Stimulated activated CD4-positive, alpha-beta T cell treated with anti-CD3 and anti-CD28 coated beads, Interleukin-15, amount 100 ng/mL, for 48 hours (primary cell): ENCODE measurements at regions not wholly inside any gene's neighbourhood (a gene's known extent, or its start where the extent isn't known, plus 50 kb on each side); places are given as distances from the start of the nearest gene placed in this dataset.
A peak's percentile ranks its signal among the peaks of the same experiment; 100 is the strongest.
"Not testable (repeated sequence)": the region's sequence is repeated elsewhere in the genome, so short reads cannot be mapped to it uniquely, and the experiment has no call there.

ENCODE experiments used
- DNase-seq, 2 donors: peaks; one replicate each; pipeline ENCODE4 v3.0.0-alpha.2; 2020; ENCODE audit warnings: low read depth in 2 of 2

- no peak for DNase-seq
Observed at GRCh38 chr5:130955041-130955440, 210.0 kb downstream of the HINT1 start.

GRCh38 chr5:130954336-130954735 is 210.7 kb downstream of the HINT1 start:
- no peak for DNase-seq

- no peak for DNase-seq
Observed at GRCh38 chr5:130939059-130939458, 226.0 kb downstream of the HINT1 start.

GRCh38 chr5:130937046-130937445 is 228.0 kb downstream of the HINT1 start:
- DNase-seq, result no peak

- DNase-seq, result no peak
Observed at GRCh38 chr5:130923543-130924124, 241.4 kb downstream of the HINT1 start.

- no peak for DNase-seq
Observed at GRCh38 chr5:130912088-130912487, 253.0 kb downstream of the HINT1 start.

GRCh38 chr5:130908186-130908585 is 256.9 kb downstream of the HINT1 start:
- no peak for DNase-seq

GRCh38 chr5:130897537-130898195 is 267.4 kb downstream of the HINT1 start:
- DNase-seq, result not testable (repeated sequence)

- DNase-seq, result not testable (repeated sequence)
Observed at GRCh38 chr5:130897181-130897536, 267.9 kb downstream of the HINT1 start.

GRCh38 chr5:130896636-130897035 is 268.4 kb downstream of the HINT1 start:
- no peak for DNase-seq

- no peak for DNase-seq
Observed at GRCh38 chr5:130893006-130893405, 272.1 kb downstream of the HINT1 start.

- DNase-seq, result no peak
Observed at GRCh38 chr5:130890610-130891009, 274.4 kb downstream of the HINT1 start.

- no peak for DNase-seq
Observed at GRCh38 chr5:130885691-130886090, 279.4 kb downstream of the HINT1 start.

GRCh38 chr5:130885027-130885426 is 280.0 kb downstream of the HINT1 start:
- no peak for DNase-seq

GRCh38 chr5:130884023-130884422 is 281.0 kb downstream of the HINT1 start:
- DNase-seq, result no peak

GRCh38 chr5:130875656-130876055 is 289.4 kb downstream of the HINT1 start:
- no peak for DNase-seq

- DNase-seq, result no peak
Observed at GRCh38 chr5:130874861-130875417, 290.1 kb downstream of the HINT1 start.

- peak in 1 of 2 donors; percentile 30 for DNase-seq
Observed at GRCh38 chr5:130871346-130872086, 293.5 kb downstream of the HINT1 start.

GRCh38 chr5:130870691-130871090 is 294.4 kb downstream of the HINT1 start:
- no peak for DNase-seq

GRCh38 chr5:130868186-130868840 is 296.7 kb downstream of the HINT1 start:
- DNase-seq, result no peak

- no peak for DNase-seq
Observed at GRCh38 chr5:130845049-130845765, 319.8 kb downstream of the HINT1 start.
